Hindlimb muscle (tissue), 1 donor: ENCODE measurements at regions not wholly inside any gene's neighbourhood (a gene's known extent, or its start where the extent isn't known, plus 50 kb on each side); places are given as distances from the start of the nearest gene placed in this dataset.

Experiments used
- DNase-seq: peaks from one replicate; pipeline ENCODE4 v3.0.0-alpha.2; 2013

DNA sequence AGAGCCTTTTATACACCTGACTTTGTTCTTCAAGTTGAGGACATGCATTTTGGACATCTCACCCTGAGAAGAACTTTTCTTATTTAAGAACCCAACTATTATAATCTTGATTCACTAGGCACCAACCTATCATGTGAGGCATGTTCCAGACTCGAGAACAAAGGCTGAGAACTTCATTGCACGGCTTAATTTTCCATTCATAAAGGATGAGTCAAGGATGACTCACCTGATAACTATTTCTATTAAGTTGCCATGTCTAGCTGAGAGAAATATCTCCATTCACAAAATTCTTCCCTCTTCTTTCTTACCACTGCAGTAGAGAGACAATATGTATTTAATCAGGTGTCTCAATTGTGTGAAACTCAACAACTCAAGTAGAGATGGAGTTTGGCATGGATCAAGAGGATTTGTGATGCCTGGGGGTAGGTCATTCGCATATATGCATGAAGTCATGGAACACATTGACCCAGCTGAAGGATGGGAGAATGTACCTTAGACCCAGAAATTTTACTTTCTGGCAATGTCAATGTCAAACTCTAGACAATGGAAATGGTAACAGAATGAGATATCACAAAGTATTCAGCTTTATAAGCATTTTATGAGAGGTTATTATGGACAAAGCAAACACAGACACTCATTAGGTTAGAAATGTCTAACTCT lies 173.2 kb upstream of the PRNP start:
- no peak for DNase-seq

DNA sequence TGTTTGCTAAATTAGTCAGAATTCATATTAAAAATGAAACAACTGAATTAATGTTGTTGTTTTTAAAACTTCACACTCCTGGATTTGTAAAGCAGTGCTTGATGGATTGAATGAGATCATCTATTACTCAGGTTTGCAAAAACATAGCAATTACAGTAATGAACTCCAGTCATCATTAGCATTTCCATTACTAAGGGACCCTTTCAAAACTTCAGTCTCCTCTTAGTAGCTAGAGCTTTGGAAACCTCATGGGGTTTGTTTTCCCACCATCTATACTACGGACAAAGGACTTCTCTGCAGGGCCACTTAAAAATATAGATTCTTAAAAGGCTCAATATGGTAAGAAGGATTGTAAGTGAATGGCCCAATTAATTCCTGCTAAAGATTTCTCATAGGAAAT lies 174.5 kb upstream of the PRNP start:
- DNase-seq: no peak

DNA sequence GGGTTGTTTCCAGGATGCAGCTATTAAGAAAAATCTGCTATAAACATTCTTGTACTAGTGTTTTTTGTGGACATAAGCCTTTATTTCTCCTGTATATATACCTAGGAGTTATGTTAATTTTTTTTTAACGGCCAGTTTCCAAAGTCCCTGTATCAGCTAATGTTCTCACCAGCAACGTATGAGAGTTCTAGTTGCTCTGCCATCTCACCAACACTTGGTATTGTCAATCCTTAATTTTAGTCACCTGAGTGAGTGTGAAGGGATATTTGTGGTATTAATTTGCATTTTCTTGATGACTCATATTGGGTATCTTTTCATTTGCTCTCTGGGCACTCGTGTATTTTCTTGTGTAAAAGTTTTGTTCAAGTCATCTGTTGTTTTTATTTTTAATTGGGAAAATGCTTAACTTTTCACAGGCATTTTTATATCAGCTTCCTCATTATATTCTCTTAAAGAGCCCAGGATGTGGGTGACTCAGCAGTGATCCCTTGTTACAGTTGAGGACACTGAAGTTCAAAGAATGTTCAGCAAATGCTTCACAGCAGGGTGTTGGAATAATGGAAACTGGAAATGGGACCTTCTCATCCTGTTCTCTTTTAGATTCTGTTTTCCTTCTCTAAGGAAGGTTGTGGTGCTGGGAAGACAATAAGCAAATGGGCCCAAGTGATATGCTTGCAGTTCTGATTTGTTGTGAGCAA lies 176.3 kb upstream of the PRNP start:
- DNase-seq: no peak

DNA sequence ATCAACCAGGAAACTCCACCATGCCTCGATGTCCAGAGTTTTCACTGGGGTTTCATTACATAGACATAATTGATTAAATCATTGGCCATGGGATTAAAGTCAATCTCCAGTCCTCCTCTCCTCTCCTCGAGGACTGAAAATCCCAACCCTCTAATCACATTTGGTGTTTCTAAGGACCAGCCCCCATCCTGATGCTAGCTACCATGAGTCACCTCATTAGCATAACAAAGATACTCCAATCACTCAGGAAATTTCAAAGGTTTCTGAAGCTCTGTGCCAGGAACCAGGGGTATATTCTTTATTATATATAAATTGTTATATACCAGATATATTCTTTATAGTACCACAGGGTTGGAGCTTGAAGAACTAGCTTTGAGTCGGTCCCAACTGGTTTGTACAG lies 177.5 kb upstream of the PRNP start:
- DNase-seq: no peak

GRCh38 chr20:4507288-4507719 lies 179.0 kb upstream of the PRNP start:
- DNase-seq: no peak

DNA sequence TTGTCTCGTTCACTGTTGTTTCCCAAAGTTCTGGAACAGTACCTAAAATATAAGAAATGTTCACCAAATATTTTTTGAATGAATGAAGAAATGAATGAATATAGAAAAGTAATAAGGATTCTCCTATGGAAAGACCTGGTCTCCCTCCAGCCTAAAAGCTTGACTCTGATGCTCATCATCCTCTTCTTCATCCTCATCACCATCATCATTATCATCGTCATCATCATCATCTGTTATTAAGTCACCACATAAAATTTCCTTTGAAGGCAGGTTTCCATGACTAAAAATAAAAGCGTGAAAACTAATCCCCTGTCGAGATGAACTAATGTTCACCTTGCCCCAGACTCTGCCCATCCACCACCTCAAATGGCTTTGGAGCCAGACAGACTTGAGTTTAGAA lies 181.4 kb upstream of the PRNP start:
- no peak for DNase-seq

DNA sequence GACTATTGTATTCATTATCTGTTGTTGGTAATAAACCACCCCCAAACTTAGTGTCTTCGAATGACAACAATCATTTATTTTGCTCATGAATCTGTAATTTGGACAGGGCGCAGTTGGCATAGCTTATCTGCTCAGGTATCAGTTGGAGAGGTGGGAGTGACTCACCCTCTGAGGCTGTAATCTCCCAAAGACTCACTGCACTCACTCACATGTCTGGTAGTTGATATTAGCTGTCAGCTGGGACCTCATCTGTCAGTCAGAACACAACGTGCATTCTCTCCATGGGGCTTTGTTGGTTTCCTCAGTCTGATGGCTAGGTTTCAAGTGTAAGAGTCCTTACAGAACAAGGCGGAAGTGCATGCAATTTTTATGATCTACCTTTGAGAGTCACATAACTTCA lies 183.5 kb upstream of the PRNP start:
- no peak for DNase-seq

DNA sequence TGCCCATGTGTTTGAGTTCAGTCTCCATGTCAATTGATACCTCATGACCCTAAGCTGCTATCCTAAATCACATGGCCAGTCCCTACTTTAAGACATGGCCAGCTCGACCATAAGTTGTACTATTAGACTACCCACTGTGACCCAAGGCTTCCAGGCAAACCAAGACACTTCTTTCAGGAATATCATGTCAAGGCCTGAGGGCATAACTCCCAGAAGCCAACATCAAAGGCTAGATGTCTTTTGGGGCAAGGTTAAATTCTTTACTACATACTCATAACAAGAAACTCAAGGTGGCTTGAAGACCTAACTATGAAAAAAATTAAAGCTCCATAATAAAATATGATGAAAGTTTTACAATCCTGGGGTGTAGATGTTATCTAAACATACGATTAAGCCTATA lies 192.9 kb upstream of the PRNP start:
- DNase-seq: no peak

DNA sequence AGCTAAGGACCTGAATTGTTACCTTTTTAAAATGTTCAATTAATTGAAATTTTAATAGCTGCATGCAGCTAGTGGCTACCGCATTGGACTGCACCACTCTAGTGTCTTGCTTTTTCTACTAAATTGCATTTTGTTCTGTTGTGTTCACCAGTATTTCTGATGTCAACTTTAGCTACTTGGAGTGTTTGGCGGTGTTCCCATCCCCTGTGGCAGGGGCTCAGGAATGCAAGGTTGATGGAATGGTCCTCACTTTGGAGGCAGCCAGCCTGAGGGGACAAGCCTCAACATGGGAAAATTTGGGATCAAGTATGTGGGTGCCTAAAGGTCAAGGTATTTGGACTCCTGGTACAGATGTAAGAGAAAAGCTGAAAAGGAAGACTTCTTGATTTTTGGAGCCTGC lies 194.6 kb upstream of the PRNP start:
- DNase-seq: no peak

DNA sequence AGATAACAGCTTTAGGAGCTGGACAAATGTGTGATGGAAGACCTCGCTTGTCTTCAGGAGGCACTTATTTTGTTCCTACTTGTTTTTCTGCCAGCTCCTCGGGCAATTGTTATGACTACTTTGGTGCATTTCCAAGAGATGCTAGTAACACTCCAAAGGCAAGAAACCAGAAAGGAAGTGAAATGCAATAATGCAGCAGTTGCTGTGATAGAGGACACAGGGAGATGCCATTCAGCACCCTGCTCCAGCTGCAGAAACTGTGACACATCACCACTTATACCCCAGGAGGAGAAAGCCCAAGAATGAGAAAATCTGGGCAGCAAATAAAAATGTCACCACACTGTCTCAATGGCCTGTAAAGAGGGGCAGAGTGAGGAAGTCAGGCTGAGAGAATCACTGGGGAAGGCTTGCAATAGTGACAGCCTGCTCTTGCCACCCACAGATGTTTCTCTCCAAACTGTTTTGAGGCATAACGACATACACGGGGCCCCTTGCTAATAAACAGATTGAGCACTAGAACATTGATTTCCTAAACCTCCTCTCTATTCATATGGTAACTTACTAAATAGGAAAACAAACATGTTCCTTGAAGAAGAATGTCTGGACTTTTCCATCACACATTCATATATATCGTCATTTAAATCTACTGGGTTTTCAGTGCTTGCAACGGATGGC lies 195.5 kb upstream of the PRNP start:
- DNase-seq: no peak

- DNase-seq: no peak
These were observed 196.2 kb upstream of the PRNP start for GRCh38 chr20:4490045-4490444.

- DNase-seq: no peak
These were observed 197.6 kb upstream of the PRNP start for GRCh38 chr20:4488407-4489339.

DNA sequence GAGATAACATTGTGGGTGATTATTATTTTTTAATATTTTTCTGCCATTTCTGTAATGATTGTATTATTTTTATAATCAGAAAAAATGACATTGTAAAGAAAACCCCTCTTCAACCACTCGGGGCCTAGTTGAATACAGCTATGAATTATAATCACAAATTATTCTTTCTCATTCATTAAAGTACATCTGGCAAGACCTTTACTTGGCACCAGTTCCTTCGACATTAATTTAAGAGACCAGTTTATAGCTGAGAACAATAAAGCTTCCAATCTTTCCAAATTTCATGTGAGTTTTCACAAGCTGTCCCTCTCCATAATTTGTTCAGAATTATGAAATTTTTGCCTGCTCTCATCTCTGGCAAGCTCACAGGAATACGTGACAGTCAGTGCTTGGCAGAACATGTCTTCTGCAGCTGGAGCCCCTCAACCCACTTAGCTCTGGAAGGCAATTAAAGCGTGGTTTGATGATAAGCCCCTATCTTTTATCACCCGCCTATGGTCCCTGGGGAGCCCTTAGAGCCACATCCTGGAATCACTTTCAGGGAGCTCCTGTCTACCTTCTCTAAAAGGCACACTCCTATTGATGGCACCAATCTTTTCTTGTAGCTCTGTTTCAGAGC lies 201.8 kb upstream of the PRNP start:
- DNase-seq: no peak

- no peak for DNase-seq
These were observed 202.3 kb upstream of the PRNP start for GRCh38 chr20:4483961-4484360.

DNA sequence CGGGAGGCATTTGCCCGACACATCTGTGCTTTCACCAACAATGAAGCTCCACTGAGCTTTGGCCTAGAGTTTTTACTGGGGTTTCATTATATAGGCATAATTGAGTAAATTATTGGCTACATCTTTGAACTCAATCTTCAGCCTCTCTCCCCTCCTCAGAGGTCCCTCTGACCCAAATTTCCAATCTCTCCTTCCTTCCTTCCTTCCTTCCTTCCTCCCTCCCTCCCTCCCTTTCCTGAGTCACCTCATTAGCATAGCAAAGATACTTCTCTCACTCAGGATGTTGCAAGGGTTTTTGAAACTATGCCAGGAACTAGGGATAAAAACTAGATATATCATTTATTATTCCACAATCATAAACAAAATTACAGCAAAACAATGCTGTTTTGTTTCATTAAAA lies 202.8 kb upstream of the PRNP start:
- no peak for DNase-seq

GRCh38 chr20:4480104-4480503 lies 206.2 kb upstream of the PRNP start:
- DNase-seq: no peak

GRCh38 chr20:4476903-4477500 lies 209.3 kb upstream of the PRNP start:
- DNase-seq: no peak

DNA sequence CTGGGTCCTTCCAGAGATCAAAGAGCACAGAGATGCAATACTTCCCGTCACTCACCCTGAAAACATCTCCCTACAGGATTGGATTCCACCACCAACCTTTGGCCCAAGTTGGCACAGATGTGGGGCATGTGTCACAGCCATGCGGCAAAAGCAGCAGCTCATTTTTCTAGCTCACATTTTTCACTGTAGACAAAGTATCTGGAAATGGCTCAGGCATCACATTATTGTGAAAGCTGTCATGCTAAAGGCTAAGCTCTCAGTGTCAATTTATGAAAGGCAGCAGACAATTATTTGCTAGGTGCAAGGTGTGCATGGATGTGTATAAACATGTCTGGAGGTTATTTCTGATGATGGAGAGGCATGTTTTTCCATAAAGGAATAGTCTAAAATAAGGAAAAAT lies 213.3 kb upstream of the PRNP start:
- DNase-seq: no peak

- DNase-seq: no peak
These were observed 215.0 kb upstream of the PRNP start for GRCh38 chr20:4471221-4471620.

DNA sequence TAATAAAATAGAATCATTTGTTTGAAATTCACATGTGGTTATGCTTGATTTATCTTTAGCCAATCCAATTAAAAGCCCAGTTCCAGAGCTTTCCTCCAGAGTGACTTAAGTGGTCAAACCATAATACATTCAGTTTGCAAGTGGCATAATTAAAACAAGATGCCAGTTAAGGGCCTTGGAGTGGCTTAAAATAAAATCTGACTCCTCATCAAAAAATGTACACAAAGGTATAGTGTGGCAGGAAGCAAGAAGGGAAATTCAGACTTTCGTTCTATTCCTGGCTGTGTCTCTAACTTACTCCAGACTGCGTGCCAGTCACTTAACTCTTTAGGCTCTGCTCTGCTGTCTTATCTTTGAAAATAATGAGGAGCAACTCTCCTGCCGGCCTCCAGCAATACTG lies 215.9 kb upstream of the PRNP start:
- DNase-seq: no peak

DNA sequence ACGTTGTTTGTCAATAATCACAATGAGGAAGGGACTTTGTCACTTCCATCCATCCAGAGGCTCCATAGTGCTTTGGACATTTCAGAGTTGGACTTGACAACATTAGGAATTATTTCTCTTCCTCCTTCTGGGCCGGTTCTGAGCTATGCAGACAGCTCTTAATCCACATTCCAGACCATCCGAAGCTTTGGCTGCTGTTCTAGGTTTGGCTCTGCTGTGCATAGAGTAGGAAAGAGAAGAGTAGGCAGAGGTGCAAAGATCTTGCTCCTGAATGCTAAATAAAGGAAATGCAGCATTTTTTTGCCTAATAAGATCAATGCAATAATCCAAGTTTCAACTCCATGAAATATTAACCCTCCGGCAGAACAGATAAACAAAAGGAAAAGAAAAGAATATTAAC lies 216.3 kb upstream of the PRNP start:
- no peak for DNase-seq

DNA sequence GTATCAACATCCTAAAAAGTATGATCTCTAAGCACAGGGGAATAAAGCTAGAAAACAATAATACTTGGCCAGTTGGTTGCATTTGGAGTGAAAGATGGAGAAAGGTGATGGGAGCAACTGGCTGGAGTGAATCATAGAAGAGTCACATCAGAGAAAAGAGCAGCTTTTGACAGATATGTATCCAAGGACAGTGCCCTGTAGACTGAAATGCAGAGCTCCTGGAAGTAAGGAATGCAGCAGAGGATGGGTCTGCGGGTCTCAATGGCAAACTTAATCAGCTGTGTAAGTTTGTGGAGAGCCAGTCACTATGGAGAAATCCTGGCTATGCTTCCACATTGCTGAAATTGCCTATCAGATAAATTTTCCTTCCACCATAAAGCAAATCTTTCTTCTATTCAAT lies 218.1 kb upstream of the PRNP start:
- DNase-seq: no peak
